Trophoblast cell (in vitro differentiated cells and primary cell): ENCODE measurements at regions not wholly inside any gene's neighbourhood (a gene's known extent, or its start where the extent isn't known, plus 50 kb on each side); places are given as distances from the start of the nearest gene placed in this dataset.

Source experiments
- DNase-seq, 2 donors: peaks; one replicate each; pipeline ENCODE4 v3.0.0-alpha.2; 2016
- H2AFZ ChIP-seq: 2 replicates; pipeline ENCODE4 v1.6.1; 2013; ENCODE audit warnings: low read length, moderate library complexity, mild to moderate bottlenecking; ENCODE audit not compliant: insufficient read depth, poor library complexity
- H2AK5ac ChIP-seq: 2 replicates; pipeline ENCODE4 v1.6.1; 2013; ENCODE audit warnings: mild to moderate bottlenecking, low read length
- H2BK120ac ChIP-seq: 2 replicates; pipeline ENCODE4 v1.6.1; 2013; ENCODE audit warnings: low read length, mild to moderate bottlenecking, moderate library complexity; ENCODE audit not compliant: insufficient read depth, poor library complexity
- H2BK12ac ChIP-seq: 2 replicates; pipeline ENCODE4 v1.6.1; 2013; ENCODE audit warnings: mild to moderate bottlenecking, low read length, moderate library complexity
- H2BK5ac ChIP-seq: 2 replicates; pipeline ENCODE4 v1.6.1; 2013; ENCODE audit warnings: low read length, low read depth, moderate library complexity, mild to moderate bottlenecking; ENCODE audit not compliant: poor library complexity
- H3K14ac ChIP-seq: 2 replicates; pipeline ENCODE4 v1.6.1; 2013; ENCODE audit warnings: mild to moderate bottlenecking, low read length
- H3K18ac ChIP-seq: 2 replicates; pipeline ENCODE4 v1.6.1; 2013; ENCODE audit warnings: mild to moderate bottlenecking, low read length
- H3K23ac ChIP-seq: 2 replicates; pipeline ENCODE4 v1.6.1; 2013; ENCODE audit warnings: low read length
- H3K27ac ChIP-seq: 2 replicates; pipeline ENCODE4 v1.5.1; 2013; ENCODE audit warnings: low read depth, mild to moderate bottlenecking, inconsistent platforms, low read length, moderate library complexity
- H3K27me3 ChIP-seq: 2 replicates; pipeline ENCODE4 v1.6.1; 2013; ENCODE audit warnings: inconsistent platforms, mild to moderate bottlenecking, low read length, moderate library complexity; ENCODE audit not compliant: insufficient read depth
- H3K36me3 ChIP-seq, 2 experiments: 1 replicate in 1 of 2; 2 replicates in 1 of 2; pipeline ENCODE4 v1.6.1; 2013; ENCODE audit warnings: low read length in 2 of 2, mild to moderate bottlenecking in 2 of 2, moderate library complexity in 1 of 2; ENCODE audit not compliant: insufficient read depth in 2 of 2, control insufficient read depth in 1 of 2
- H3K4ac ChIP-seq: 2 replicates; pipeline ENCODE4 v1.6.1; 2013; ENCODE audit warnings: low read depth, mild to moderate bottlenecking, low read length, moderate library complexity
- H3K4me1 ChIP-seq, 2 experiments: 1 replicate in 1 of 2; 2 replicates in 1 of 2; pipeline ENCODE4 v1.6.1; 2013; ENCODE audit warnings: low read length in 2 of 2, mild to moderate bottlenecking in 2 of 2, moderate library complexity in 1 of 2; ENCODE audit not compliant: insufficient read depth in 2 of 2, control insufficient read depth in 1 of 2
- H3K4me2 ChIP-seq: 2 replicates; pipeline ENCODE4 v1.6.1; 2013; ENCODE audit warnings: inconsistent platforms, mild to moderate bottlenecking, low read length, moderate library complexity
- H3K4me3 ChIP-seq: 2 replicates; pipeline ENCODE4 v1.5.1; 2013; ENCODE audit warnings: mild to moderate bottlenecking, low read depth, low read length, inconsistent platforms
- H3K79me1 ChIP-seq: one replicate; pipeline ENCODE4 v1.6.1; 2013; ENCODE audit warnings: low read length
- H3K79me2 ChIP-seq: 2 replicates; pipeline ENCODE4 v1.6.1; 2013; ENCODE audit warnings: low read length, mild to moderate bottlenecking; ENCODE audit not compliant: control insufficient read depth, insufficient read depth, poor library complexity
- H3K9ac ChIP-seq: 2 replicates; pipeline ENCODE4 v1.6.1; 2013; ENCODE audit warnings: mild to moderate bottlenecking, low read length
- H3K9me3 ChIP-seq: 2 replicates; pipeline ENCODE4 v1.6.1; 2013; ENCODE audit warnings: low read depth, mild to moderate bottlenecking, control low read depth, inconsistent platforms, low read length; ENCODE audit not compliant: insufficient read depth
- H4K12ac ChIP-seq: 2 replicates; pipeline ENCODE4 v1.6.1; 2013; ENCODE audit warnings: low read depth, mild to moderate bottlenecking, low read length, moderate library complexity
- H4K8ac ChIP-seq: 2 replicates; pipeline ENCODE4 v1.6.1; 2013; ENCODE audit warnings: low read depth, mild to moderate bottlenecking, low read length, moderate library complexity
- H4K91ac ChIP-seq: one replicate; pipeline ENCODE4 v1.6.1; 2013; ENCODE audit warnings: low read depth, mild to moderate bottlenecking, low read length, moderate library complexity
- WGBS: extraction: QIAGEN DNeasy Blood & Tissue Kit; methylation state at CpG from one replicate; pipeline ENCODE4 v1.1.7; 2013; ENCODE audit warnings: missing lambda C conversion rate; ENCODE audit not compliant: insufficient read length, insufficient coverage; ENCODE audit errors: extremely low coverage; 5-methylcytosine and 5-hydroxymethylcytosine counted together

GRCh38 chr19:28867978-28868377 is 345.0 kb downstream of the UQCRFS1 start:
- no CpG with 5 or more reads among the region's 4 CpGs for WGBS
- Histone ChIP-seq H3K4me2 (no peak overlapping the region), H3K14ac (no peak overlapping the region), H2BK5ac (no peak overlapping the region), H2BK12ac (no peak overlapping the region), H3K36me3 (no peaks in the 10 kb centered on the region), H4K8ac (no peak overlapping the region), H3K18ac (no peak overlapping the region), H3K9me3 (peaks cover 6% of the 10 kb centered on the region), H3K79me2 (no peaks in the 10 kb centered on the region), H3K4me3 (no peak overlapping the region), H4K12ac (no peak overlapping the region), H3K27me3 (no peaks in the 10 kb centered on the region), H3K4ac (no peak overlapping the region), H3K23ac (no peak overlapping the region), H3K79me1 (no peaks in the 10 kb centered on the region), H2AFZ (no peak overlapping the region), H3K4me1 (no peaks in the 10 kb centered on the region), H3K9ac (no peak overlapping the region), H3K27ac (no peak overlapping the region), H4K91ac (no peak overlapping the region), H2BK120ac (no peak overlapping the region), H2AK5ac (no peak overlapping the region)
- DNase-seq = no peak

GRCh38 chr19:28864577-28865042 is 348.3 kb downstream of the UQCRFS1 start:
- Histone ChIP-seq H3K9me3 (peaks cover 1% of the 10 kb centered on the region), H3K18ac (no peak overlapping the region), H3K4me1 (no peaks in the 10 kb centered on the region), H2BK12ac (no peak overlapping the region), H3K4me3 (no peak overlapping the region), H3K23ac (no peak overlapping the region), H3K36me3 (no peaks in the 10 kb centered on the region), H3K79me1 (no peaks in the 10 kb centered on the region), H3K14ac (no peak overlapping the region), H3K79me2 (no peaks in the 10 kb centered on the region), H2BK120ac (no peak overlapping the region), H3K27me3 (no peaks in the 10 kb centered on the region), H2BK5ac (no peak overlapping the region), H3K4me2 (no peak overlapping the region), H4K8ac (no peak overlapping the region), H2AK5ac (no peak overlapping the region), H3K9ac (no peak overlapping the region), H3K4ac (no peak overlapping the region), H3K27ac (no peak overlapping the region), H4K91ac (no peak overlapping the region), H2AFZ (no peak overlapping the region), H4K12ac (no peak overlapping the region)
- WGBS = no CpG with 5 or more reads among the region's 9 CpGs
- no peak for DNase-seq

DNA sequence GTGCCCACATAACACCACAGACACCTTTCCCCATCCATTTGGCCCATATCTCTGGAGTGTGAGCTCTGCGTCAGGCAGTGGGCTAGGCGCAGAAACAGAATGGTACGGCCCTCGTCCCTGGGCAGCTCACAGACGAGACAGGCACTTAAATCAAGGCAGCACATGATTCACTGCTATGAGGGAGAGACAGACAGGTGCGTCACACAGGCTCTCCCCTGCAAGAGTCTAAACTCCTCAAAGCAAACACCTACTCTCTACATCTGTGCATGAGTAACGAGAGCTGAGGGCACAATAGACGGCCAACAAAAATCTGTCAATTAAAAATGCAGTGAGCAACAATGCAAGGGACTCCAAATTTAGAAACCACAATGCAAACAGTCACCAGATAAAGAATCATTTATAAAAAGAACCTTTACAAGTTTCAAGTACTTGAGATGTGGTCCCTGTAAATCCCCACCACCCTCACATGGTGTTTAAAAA is 348.9 kb downstream of the UQCRFS1 start:
- H4K8ac ChIP-seq = no peak overlapping the region
- H3K18ac ChIP-seq = no peak overlapping the region
- H2BK12ac ChIP-seq = no peak overlapping the region
- no CpG with 5 or more reads among the region's 8 CpGs for WGBS
- H2AK5ac ChIP-seq = no peak overlapping the region
- no peaks in the 10 kb centered on the region for H3K4me1 ChIP-seq
- no peak overlapping the region for H4K91ac ChIP-seq
- H3K79me1 ChIP-seq = no peaks in the 10 kb centered on the region
- no peaks in the 10 kb centered on the region for H3K79me2 ChIP-seq
- H3K9ac ChIP-seq = no peak overlapping the region
- no peak overlapping the region for H3K4ac ChIP-seq
- no peak overlapping the region for H3K27ac ChIP-seq
- no peak for DNase-seq
- H2BK5ac ChIP-seq = no peak overlapping the region
- no peak overlapping the region for H3K23ac ChIP-seq
- no peak overlapping the region for H3K4me2 ChIP-seq
- no peak overlapping the region for H2AFZ ChIP-seq
- no peak overlapping the region for H4K12ac ChIP-seq
- no peak overlapping the region for H2BK120ac ChIP-seq
- no peaks in the 10 kb centered on the region for H3K27me3 ChIP-seq
- H3K9me3 ChIP-seq = peaks cover 1% of the 10 kb centered on the region
- no peak overlapping the region for H3K14ac ChIP-seq
- no peak overlapping the region for H3K4me3 ChIP-seq
- H3K36me3 ChIP-seq = no peaks in the 10 kb centered on the region

DNA sequence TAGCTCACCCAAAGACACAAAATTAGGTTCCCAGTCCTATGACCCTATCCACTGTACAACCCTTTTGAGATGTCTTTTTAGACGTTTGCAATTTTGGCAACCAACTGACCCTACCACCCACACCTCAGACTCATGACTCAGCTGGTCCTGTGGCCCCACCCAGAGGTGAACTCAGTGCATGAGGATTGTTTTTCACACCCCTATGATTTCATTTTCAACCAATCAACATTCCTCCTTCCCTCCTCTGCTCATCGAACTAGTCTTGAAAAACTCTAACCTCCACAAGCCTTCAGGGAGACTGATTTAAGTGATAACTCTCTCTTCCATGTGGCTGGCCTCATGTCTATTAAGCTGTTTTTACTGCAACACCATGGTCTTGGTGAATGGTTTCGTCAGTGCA is 350.7 kb downstream of the UQCRFS1 start:
- H2BK12ac ChIP-seq = no peak overlapping the region
- no peak overlapping the region for H2AK5ac ChIP-seq
- H3K23ac ChIP-seq = no peak overlapping the region
- no peaks in the 10 kb centered on the region for H3K27me3 ChIP-seq
- no peak overlapping the region for H4K91ac ChIP-seq
- no peaks in the 10 kb centered on the region for H3K4me1 ChIP-seq
- H3K14ac ChIP-seq = no peak overlapping the region
- H4K8ac ChIP-seq = no peak overlapping the region
- no peak overlapping the region for H3K4me3 ChIP-seq
- H3K79me2 ChIP-seq = no peaks in the 10 kb centered on the region
- H4K12ac ChIP-seq = no peak overlapping the region
- no peaks in the 10 kb centered on the region for H3K79me1 ChIP-seq
- H3K27ac ChIP-seq = no peak overlapping the region
- DNase-seq = peak in 1 of 2 donors; percentile 17
- WGBS = no CpG with 5 or more reads among the region's 3 CpGs
- H3K4me2 ChIP-seq = no peak overlapping the region
- no peaks in the 10 kb centered on the region for H3K36me3 ChIP-seq
- no peak overlapping the region for H2BK5ac ChIP-seq
- no peak overlapping the region for H3K4ac ChIP-seq
- H3K18ac ChIP-seq = no peak overlapping the region
- H3K9ac ChIP-seq = no peak overlapping the region
- peaks cover 1% of the 10 kb centered on the region for H3K9me3 ChIP-seq
- no peak overlapping the region for H2BK120ac ChIP-seq
- H2AFZ ChIP-seq = no peak overlapping the region
